ENCODE measurements at regions not wholly inside any gene's neighbourhood (a gene's known extent, or its start where the extent isn't known, plus 50 kb on each side); places are given as distances from the start of the nearest gene placed in this dataset.

GRCh38 chr6:137793805-137794515, 73.1 kb upstream of the TNFAIP3 start:
- TF ChIP-seq CTCF (conservative IDR thresholded peaks at IDR 0.05 in 1 of 2, IDR thresholded peaks at IDR 0.05 in 1 of 2; ENCODE audit: low read depth in 1 of 2, low read length in 2 of 2) = no peak
- no peak for TF ChIP-seq EZH2 (IDR thresholded peaks at IDR 0.05; ENCODE audit: low read length, missing control alignments)
